ENCODE measurements at regions not wholly inside any gene's neighbourhood (a gene's known extent, or its start where the extent isn't known, plus 50 kb on each side); places are given as distances from the start of the nearest gene placed in this dataset.
A peak's percentile ranks its signal among the peaks of the same experiment; 100 is the strongest.

GRCh38 chr1:184222652-184223052, 164.2 kb upstream of the C1orf21 start:
- peak; percentile 33 for DNase-seq (ENCODE audit: insufficient read length, low spot score)
- FAIRE-seq: peak; percentile 69
- TF ChIP-seq POLR2A (IDR thresholded peaks at IDR 0.05; ENCODE audit: low read depth, low read length) (no peak), SPI1 (IDR thresholded peaks at IDR 0.05; ENCODE audit: low read depth, low read length) (no peak), POU2F2 (IDR thresholded peaks at IDR 0.05; ENCODE audit: low read depth, low read length) (no peak), PAX5 (IDR thresholded peaks at IDR 0.05; ENCODE audit: insufficient read depth, low read length, severe bottlenecking) (no peak), POLR2AphosphoS5 (IDR thresholded peaks at IDR 0.05; ENCODE audit: low read depth, low read length) (no peak), TAF1 (IDR thresholded peaks at IDR 0.05; ENCODE audit: low read depth, low read length) (no peak)

GRCh38 chr1:184223216-184223615, 163.6 kb upstream of the C1orf21 start:
- TF ChIP-seq POU2F2 (IDR thresholded peaks at IDR 0.05; ENCODE audit: low read depth, low read length): no peak
- TF ChIP-seq POLR2AphosphoS5 (IDR thresholded peaks at IDR 0.05; ENCODE audit: low read depth, low read length): no peak
- no peak for TF ChIP-seq PAX5 (IDR thresholded peaks at IDR 0.05; ENCODE audit: insufficient read depth, low read length, severe bottlenecking)
- no peak for TF ChIP-seq SPI1 (IDR thresholded peaks at IDR 0.05; ENCODE audit: low read depth, low read length)
- no peak for TF ChIP-seq POLR2A (IDR thresholded peaks at IDR 0.05; ENCODE audit: low read depth, low read length)
- TF ChIP-seq TAF1 (IDR thresholded peaks at IDR 0.05; ENCODE audit: low read depth, low read length): no peak
- FAIRE-seq (no peak), DNase-seq (ENCODE audit: insufficient read length, low spot score) (no peak)

DNA sequence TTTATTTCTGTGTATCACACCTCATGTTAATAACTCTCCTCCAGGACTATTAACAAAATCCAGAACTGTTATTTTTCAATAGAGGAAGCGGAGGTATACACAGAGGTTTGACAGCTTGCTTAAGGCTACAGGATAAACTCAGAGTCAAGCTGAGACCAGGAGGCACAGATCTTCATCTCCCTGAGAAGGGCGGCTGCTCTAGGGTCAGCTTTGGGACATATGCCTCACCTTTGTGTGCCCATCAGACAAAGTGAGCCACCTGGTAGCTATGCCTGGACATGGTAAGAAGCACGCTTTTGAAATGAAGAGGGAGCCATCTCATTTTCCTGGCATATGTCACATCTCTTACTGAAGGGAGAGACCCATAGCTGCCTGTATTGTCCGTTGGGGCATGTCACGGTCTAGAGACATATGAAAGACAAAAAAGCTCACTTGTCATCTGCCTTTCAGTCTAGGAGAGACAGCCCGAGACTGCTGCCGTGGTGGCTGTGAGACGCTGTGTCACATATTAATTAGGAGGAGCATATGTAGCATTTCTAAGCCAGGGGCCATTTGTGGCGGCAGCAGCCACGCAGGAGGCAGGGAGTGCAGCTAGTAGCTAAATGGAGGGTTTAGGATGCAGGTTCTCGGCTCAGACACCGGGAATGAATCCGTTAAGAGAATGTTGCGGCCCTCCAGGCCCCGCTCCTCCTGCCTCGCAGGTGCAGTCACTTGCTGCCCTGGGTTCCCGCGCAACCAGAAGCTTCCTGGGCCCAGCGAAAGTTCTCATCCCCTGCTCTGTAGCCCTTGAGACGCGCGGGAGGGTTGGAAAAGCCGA, 161.3 kb upstream of the C1orf21 start:
- no peak for FAIRE-seq
- DNase-seq (ENCODE audit: insufficient read length, low spot score): no peak
- TF ChIP-seq POLR2A (IDR thresholded peaks at IDR 0.05; ENCODE audit: low read depth, low read length) (no peak), PAX5 (IDR thresholded peaks at IDR 0.05; ENCODE audit: insufficient read depth, low read length, severe bottlenecking) (no peak), POLR2AphosphoS5 (IDR thresholded peaks at IDR 0.05; ENCODE audit: low read depth, low read length) (no peak), TAF1 (IDR thresholded peaks at IDR 0.05; ENCODE audit: low read depth, low read length) (no peak), POU2F2 (IDR thresholded peaks at IDR 0.05; ENCODE audit: low read depth, low read length) (no peak), SPI1 (IDR thresholded peaks at IDR 0.05; ENCODE audit: low read depth, low read length) (no peak)

GRCh38 chr1:184226100-184226487, 160.7 kb upstream of the C1orf21 start:
- TF ChIP-seq POLR2A (IDR thresholded peaks at IDR 0.05; ENCODE audit: low read depth, low read length): no peak
- no peak for TF ChIP-seq TAF1 (IDR thresholded peaks at IDR 0.05; ENCODE audit: low read depth, low read length)
- TF ChIP-seq POU2F2 (IDR thresholded peaks at IDR 0.05; ENCODE audit: low read depth, low read length): no peak
- no peak for TF ChIP-seq POLR2AphosphoS5 (IDR thresholded peaks at IDR 0.05; ENCODE audit: low read depth, low read length)
- no peak for TF ChIP-seq PAX5 (IDR thresholded peaks at IDR 0.05; ENCODE audit: insufficient read depth, low read length, severe bottlenecking)
- no peak for TF ChIP-seq SPI1 (IDR thresholded peaks at IDR 0.05; ENCODE audit: low read depth, low read length)
- DNase-seq (ENCODE audit: insufficient read length, low spot score): no peak
- no peak for FAIRE-seq

DNA sequence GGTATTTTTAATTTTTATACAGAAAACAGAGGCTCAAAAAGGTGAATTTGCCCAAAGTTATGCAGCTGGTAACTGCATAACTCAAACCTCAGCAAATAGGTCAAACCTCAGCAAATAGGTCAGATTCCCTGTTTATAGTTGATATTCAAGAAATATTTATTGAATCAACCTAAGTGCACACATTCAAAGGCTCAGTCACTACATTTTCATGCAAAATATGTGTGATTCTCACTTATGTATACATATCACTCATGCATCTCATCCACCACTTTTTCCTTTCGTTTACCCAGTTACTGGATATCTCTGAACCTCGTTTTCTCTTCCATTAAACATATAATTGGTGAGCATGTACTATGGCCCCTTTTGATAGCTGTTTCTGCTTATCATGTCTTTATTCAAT, 158.3 kb upstream of the C1orf21 start:
- no peak for FAIRE-seq
- TF ChIP-seq SPI1 (IDR thresholded peaks at IDR 0.05; ENCODE audit: low read depth, low read length) (no peak), POLR2AphosphoS5 (IDR thresholded peaks at IDR 0.05; ENCODE audit: low read depth, low read length) (no peak), PAX5 (IDR thresholded peaks at IDR 0.05; ENCODE audit: insufficient read depth, low read length, severe bottlenecking) (no peak), POU2F2 (IDR thresholded peaks at IDR 0.05; ENCODE audit: low read depth, low read length) (no peak), POLR2A (IDR thresholded peaks at IDR 0.05; ENCODE audit: low read depth, low read length) (no peak), TAF1 (IDR thresholded peaks at IDR 0.05; ENCODE audit: low read depth, low read length) (no peak)
- no peak for DNase-seq (ENCODE audit: insufficient read length, low spot score)

DNA sequence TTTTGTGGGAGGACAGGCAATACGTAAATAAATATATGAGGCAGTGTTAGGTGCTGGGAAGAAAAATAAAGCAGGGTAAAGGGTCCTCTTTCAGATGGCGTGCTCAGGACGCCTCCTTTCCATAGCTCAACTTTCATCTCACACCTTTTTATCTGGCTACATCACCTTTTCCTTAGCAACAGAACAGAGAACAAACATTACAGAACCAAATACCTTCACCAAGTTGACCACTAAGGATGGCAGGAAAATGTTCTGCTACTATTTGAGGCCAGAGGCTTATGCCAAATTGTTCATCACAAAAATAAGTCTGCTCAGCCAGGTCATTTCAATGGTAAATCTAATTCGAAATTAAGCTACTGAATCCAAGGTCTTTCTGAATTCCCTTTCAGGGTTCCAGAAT, 149.2 kb upstream of the C1orf21 start:
- FAIRE-seq: no peak
- DNase-seq (ENCODE audit: insufficient read length, low spot score): no peak
- TF ChIP-seq POLR2AphosphoS5 (IDR thresholded peaks at IDR 0.05; ENCODE audit: low read depth, low read length): no peak
- no peak for TF ChIP-seq SPI1 (IDR thresholded peaks at IDR 0.05; ENCODE audit: low read depth, low read length)
- TF ChIP-seq TAF1 (IDR thresholded peaks at IDR 0.05; ENCODE audit: low read depth, low read length): no peak
- no peak for TF ChIP-seq POU2F2 (IDR thresholded peaks at IDR 0.05; ENCODE audit: low read depth, low read length)
- TF ChIP-seq PAX5 (IDR thresholded peaks at IDR 0.05; ENCODE audit: insufficient read depth, low read length, severe bottlenecking): no peak
- TF ChIP-seq POLR2A (IDR thresholded peaks at IDR 0.05; ENCODE audit: low read depth, low read length): no peak

GRCh38 chr1:184241446-184241845, 145.4 kb upstream of the C1orf21 start:
- DNase-seq (ENCODE audit: insufficient read length, low spot score) (no peak), FAIRE-seq (no peak)
- TF ChIP-seq TAF1 (IDR thresholded peaks at IDR 0.05; ENCODE audit: low read depth, low read length) (no peak), POU2F2 (IDR thresholded peaks at IDR 0.05; ENCODE audit: low read depth, low read length) (no peak), PAX5 (IDR thresholded peaks at IDR 0.05; ENCODE audit: insufficient read depth, low read length, severe bottlenecking) (no peak), POLR2AphosphoS5 (IDR thresholded peaks at IDR 0.05; ENCODE audit: low read depth, low read length) (no peak), POLR2A (IDR thresholded peaks at IDR 0.05; ENCODE audit: low read depth, low read length) (no peak), SPI1 (IDR thresholded peaks at IDR 0.05; ENCODE audit: low read depth, low read length) (no peak)

GRCh38 chr1:184242507-184242943, 144.3 kb upstream of the C1orf21 start:
- DNase-seq (ENCODE audit: insufficient read length, low spot score) (no peak), FAIRE-seq (no peak)
- no peak for TF ChIP-seq POU2F2 (IDR thresholded peaks at IDR 0.05; ENCODE audit: low read depth, low read length)

- TF ChIP-seq TAF1 (IDR thresholded peaks at IDR 0.05; ENCODE audit: low read depth, low read length) (no peak), SPI1 (IDR thresholded peaks at IDR 0.05; ENCODE audit: low read depth, low read length) (no peak), POLR2AphosphoS5 (IDR thresholded peaks at IDR 0.05; ENCODE audit: low read depth, low read length) (no peak), POLR2A (IDR thresholded peaks at IDR 0.05; ENCODE audit: low read depth, low read length) (no peak), POU2F2 (IDR thresholded peaks at IDR 0.05; ENCODE audit: low read depth, low read length) (no peak), PAX5 (IDR thresholded peaks at IDR 0.05; ENCODE audit: insufficient read depth, low read length, severe bottlenecking) (no peak)
- no peak for FAIRE-seq
- no peak for DNase-seq (ENCODE audit: insufficient read length, low spot score)
These were observed 141.9 kb upstream of the C1orf21 start for GRCh38 chr1:184244962-184245361.

DNA sequence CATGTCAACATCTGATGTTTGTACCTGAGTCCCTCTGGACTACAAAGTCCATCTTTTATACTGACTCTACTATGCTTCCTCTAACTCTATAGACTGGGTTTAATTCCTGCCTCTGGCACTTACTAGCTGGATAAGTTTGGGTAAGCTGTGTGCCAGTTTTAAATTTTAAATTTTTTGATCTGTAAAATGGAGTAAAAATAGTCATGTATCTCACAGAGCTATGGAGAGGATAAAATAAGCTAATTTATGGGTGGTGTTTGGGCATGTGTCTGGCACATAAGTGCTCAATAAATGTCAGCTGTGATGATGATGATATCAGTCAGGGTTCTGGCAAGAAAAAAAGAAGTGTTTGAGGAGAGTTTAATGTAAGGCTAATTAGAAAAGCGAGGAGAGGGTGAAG, 139.2 kb upstream of the C1orf21 start:
- DNase-seq (ENCODE audit: insufficient read length, low spot score) (no peak), FAIRE-seq (no peak)

More for the DNA sequence above, 139.2 kb upstream of the C1orf21 start:
- TF ChIP-seq PAX5 (IDR thresholded peaks at IDR 0.05; ENCODE audit: insufficient read depth, low read length, severe bottlenecking) (no peak), POU2F2 (IDR thresholded peaks at IDR 0.05; ENCODE audit: low read depth, low read length) (no peak), POLR2AphosphoS5 (IDR thresholded peaks at IDR 0.05; ENCODE audit: low read depth, low read length) (no peak), POLR2A (IDR thresholded peaks at IDR 0.05; ENCODE audit: low read depth, low read length) (no peak)

Measured in GM12891 (cell line).